GM12878 (cell line): ENCODE measurements at regions not wholly inside any gene's neighbourhood (a gene's known extent, or its start where the extent isn't known, plus 50 kb on each side); places are given as distances from the start of the nearest gene placed in this dataset.

Source experiments
- ATAC-seq: fragments of 200-7000 bp; cut with Tn5 transposase; 3 replicates; pipeline ENCODE4 v1.9.1; 2020; ENCODE audit warnings: mild to moderate bottlenecking, moderate library complexity
- BruUV-seq: library from RNA; stranded (reverse); fragments of 400-500 nt; replicated peaks from 2 replicates; lab custom pipeline; 2021; lab: Mats Ljungman, UMichigan
- CTCF ChIA-PET: fragments of 300-600 bp; sonication (Branson Sonifier 250); formaldehyde crosslinking; extraction: SDS; loops from one replicate; lab custom pipeline; 2021; ENCODE audit warnings: inconsistent platforms; lab: Yijun Ruan, JAX
- POLR2A ChIA-PET: fragments of 350-600 bp; formaldehyde crosslinking; extraction: SDS; loops from one replicate; lab custom pipeline; 2021; ENCODE audit warnings: inconsistent platforms; lab: Charles Lee
- RAD21 ChIA-PET: fragments of 300-600 bp; sonication (Branson Sonifier 250); formaldehyde crosslinking; loops from one replicate; lab custom pipeline; 2023; ENCODE audit warnings: antibody characterized with exemption; ENCODE audit not compliant: unreplicated experiment; lab: Charles Lee
- SMC1A ChIA-PET: fragments of 300-600 bp; sonication (Branson Sonifier 250); formaldehyde crosslinking; loops from one replicate; lab custom pipeline; 2023; ENCODE audit not compliant: unreplicated experiment, uncharacterized antibody; lab: Charles Lee
- DNase-seq: peaks from one replicate; pipeline ENCODE4 v3.0.0-alpha.2; 2011; ENCODE audit warnings: low read depth, low spot score
- FAIRE-seq: peaks from 3 replicates; lab custom pipeline; 2011; peaks lifted over from hg19 to GRCh38; lab: Jason Lieb, UNC
- H2AFZ ChIP-seq: 2 replicates; pipeline ENCODE4 v1.6.0; 2011; ENCODE audit warnings: low read depth, low read length, control low read depth; ENCODE audit not compliant: control insufficient read depth
- H3K27ac ChIP-seq: 2 replicates; pipeline ENCODE4 v1.5.1; 2011; ENCODE audit warnings: control low read depth; ENCODE audit not compliant: control insufficient read depth, insufficient read depth
- H3K27me3 ChIP-seq, 2 experiments: replicated peaks in 1 of 2; 2 replicates each; pipeline versions ENCODE4 v1.6.0 to v1.6.1; 2011; ENCODE audit warnings: low read length in 1 of 2; ENCODE audit not compliant: control insufficient read depth in 2 of 2, insufficient read depth in 2 of 2
- H3K36me3 ChIP-seq, 2 experiments: 2 replicates each; pipeline ENCODE4 v1.5.1; 2011; ENCODE audit warnings: low read length in 1 of 2; ENCODE audit not compliant: control insufficient read depth in 2 of 2, insufficient read depth in 2 of 2
- H3K4me1 ChIP-seq: 2 replicates; pipeline ENCODE4 v1.6.1; 2011; ENCODE audit warnings: mild to moderate bottlenecking, low read length, moderate library complexity, mixed read lengths; ENCODE audit not compliant: control insufficient read depth, insufficient read depth
- H3K4me2 ChIP-seq: 2 replicates; pipeline ENCODE4 v1.6.0; 2011; ENCODE audit warnings: control low read depth; ENCODE audit not compliant: control insufficient read depth, insufficient read depth
- H3K4me3 ChIP-seq: fragments of 200-600 bp; sonication (generic); 2 replicates; pipeline ENCODE4 v1.5.1; 2016
- H3K79me2 ChIP-seq: 2 replicates; pipeline ENCODE4 v1.6.0; 2011; ENCODE audit warnings: low read length; ENCODE audit not compliant: control insufficient read depth, insufficient read depth
- H3K9ac ChIP-seq: 2 replicates; pipeline ENCODE4 v1.8.0; 2011; ENCODE audit warnings: low read length, control low read depth, mixed read lengths; ENCODE audit not compliant: control insufficient read depth, insufficient read depth
- H3K9me3 ChIP-seq: replicated peaks from 3 replicates; pipeline ENCODE4 v1.5.1; 2011; ENCODE audit warnings: mild to moderate bottlenecking, low read length; ENCODE audit not compliant: control insufficient read depth, insufficient read depth
- H4K20me1 ChIP-seq: 2 replicates; pipeline ENCODE4 v1.6.0; 2011; ENCODE audit not compliant: control insufficient read depth, insufficient read depth
- DPF2 ChIP-seq: fragments of 450-650 bp; IDR thresholded peaks from 2 replicates; pipeline ENCODE4 v1.6.1; 2017; ENCODE audit warnings: mild to moderate bottlenecking
- ETV6 ChIP-seq, 2 experiments: fragments of 450-650 bp in 1 of 2; IDR thresholded peaks in 1 of 2; conservative IDR thresholded peaks in 1 of 2; 2 replicates each; pipeline ENCODE4 v1.6.1; 2014; ENCODE audit warnings: antibody characterized with exemption in 1 of 2, borderline replicate concordance in 1 of 2, low read depth in 1 of 2, mild to moderate bottlenecking in 1 of 2, moderate library complexity in 1 of 2
- JUNB ChIP-seq: IDR thresholded peaks from 2 replicates; pipeline ENCODE4 v1.6.1; 2016; ENCODE audit warnings: antibody characterized with exemption, mild to moderate bottlenecking
- MEF2A ChIP-seq: IDR thresholded peaks from 2 replicates; pipeline ENCODE4 v1.6.1; 2011; ENCODE audit warnings: low read depth, mild to moderate bottlenecking, low read length, moderate library complexity; ENCODE audit not compliant: insufficient read depth
- NFXL1 ChIP-seq: fragments of 450-650 bp; IDR thresholded peaks from 2 replicates; pipeline ENCODE4 v1.6.1; 2017; ENCODE audit warnings: antibody characterized with exemption, mild to moderate bottlenecking, borderline replicate concordance
- NFYA ChIP-seq: IDR thresholded peaks from 2 replicates; pipeline ENCODE4 v1.6.1; 2011; ENCODE audit warnings: low read depth, mild to moderate bottlenecking, low read length, improper control_type of control experiment, borderline replicate concordance
- POU2F2 ChIP-seq: IDR thresholded peaks from 3 replicates; pipeline ENCODE4 v1.6.1; 2011; ENCODE audit warnings: low read depth, mild to moderate bottlenecking, low read length, borderline replicate concordance
- RB1 ChIP-seq: fragments of 450-650 bp; formaldehyde crosslinking; IDR thresholded peaks from 2 replicates; pipeline ENCODE4 v1.6.1; 2017; ENCODE audit warnings: mild to moderate bottlenecking, borderline replicate concordance
- RELA ChIP-seq: fragments of 450-650 bp; IDR thresholded peaks from 2 replicates; pipeline ENCODE4 v1.8.0; 2014; ENCODE audit warnings: borderline replicate concordance; ENCODE audit not compliant: partially characterized antibody
- SIN3A ChIP-seq: IDR thresholded peaks from 2 replicates; pipeline ENCODE4 v1.6.1; 2012; ENCODE audit warnings: low read depth, low read length, improper control_type of control experiment
- SMAD5 ChIP-seq: IDR thresholded peaks from 2 replicates; pipeline ENCODE4 v1.6.1; 2016; ENCODE audit warnings: antibody characterized with exemption, low read depth
- SPI1 ChIP-seq: IDR thresholded peaks from 2 replicates; pipeline ENCODE4 v1.6.1; 2011; ENCODE audit warnings: low read depth, mild to moderate bottlenecking, low read length, moderate library complexity, borderline replicate concordance; ENCODE audit not compliant: insufficient read depth
- WRNIP1 ChIP-seq: IDR thresholded peaks from 2 replicates; pipeline ENCODE4 v1.6.1; 2011; ENCODE audit warnings: low read depth, low read length, improper control_type of control experiment, borderline replicate concordance
- ZNF217 ChIP-seq: fragments of 450-650 bp; IDR thresholded peaks from 2 replicates; pipeline ENCODE4 v1.6.1; 2017; ENCODE audit warnings: antibody characterized with exemption, mild to moderate bottlenecking
- ZZZ3 ChIP-seq: IDR thresholded peaks from 2 replicates; pipeline ENCODE4 v1.6.1; 2011; ENCODE audit warnings: low read depth; ENCODE audit not compliant: control insufficient read depth, insufficient read length
- WGBS: methylation state at CpG from one replicate; pipeline ENCODE4 v1.1.6; 2016; ENCODE audit warnings: low lambda C conversion rate; ENCODE audit not compliant: insufficient replicate concordance, insufficient coverage; ENCODE audit errors: missing lambda C conversion rate; 5-methylcytosine and 5-hydroxymethylcytosine counted together
- in situ Hi-C: fragments of 300-500 bp; cut with MboI; formaldehyde crosslinking; loops from 9 replicates; pipeline ENCODE4 v1.14.3; 2018; ENCODE audit warnings: mixed read lengths
- intact Hi-C: fragments of 100-400 bp; cut with micrococcal nuclease; formaldehyde crosslinking; loops from one replicate; pipeline ENCODE4 v1.14.2; 2022; ENCODE audit not compliant: unreplicated experiment
- TF ChIP-seq, protein P1 (sequence below): IDR thresholded peaks from 2 replicates; pipeline ENCODE4 v1.6.1; 2012; ENCODE audit warnings: low read depth, low read length, improper control_type of control experiment
- TF ChIP-seq, protein P2 (sequence below): fragments of 450-650 bp; IDR thresholded peaks from 2 replicates; pipeline ENCODE4 v1.6.1; 2018; ENCODE audit warnings: mild to moderate bottlenecking, low read depth, moderate library complexity; ENCODE audit not compliant: partially characterized antibody
- TF ChIP-seq, protein P3 (sequence below): fragments of 450-650 bp; IDR thresholded peaks from 2 replicates; pipeline ENCODE4 v1.6.1; 2018; ENCODE audit warnings: borderline replicate concordance, mild to moderate bottlenecking; ENCODE audit not compliant: partially characterized antibody

DNA sequence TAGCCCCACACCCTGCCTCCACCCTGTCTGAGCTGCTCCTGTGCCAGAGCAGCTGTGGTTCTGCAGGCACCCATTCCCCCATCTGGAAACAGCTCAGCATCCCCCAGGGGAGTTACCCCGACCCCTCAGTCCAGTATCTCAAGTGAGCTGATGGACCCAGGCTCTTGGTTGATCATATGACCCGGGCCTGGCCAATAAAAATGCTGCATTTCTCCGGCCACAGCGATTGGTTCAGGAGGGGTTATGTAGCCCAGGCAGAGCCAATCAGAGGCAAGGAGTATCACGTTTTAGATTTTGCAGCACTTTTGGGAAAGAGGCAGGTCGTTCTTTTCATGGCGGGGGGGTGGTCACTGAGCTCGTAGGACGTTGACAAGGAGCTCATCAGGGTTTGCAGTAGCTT is 120.8 kb downstream of the TPRA1 start:
- H3K27ac ChIP-seq, result no peak overlapping the region
- intact Hi-C loops (no loop called here), in situ Hi-C loops (no loop called here)
- H2AFZ ChIP-seq, result no peak overlapping the region
- no peak for DNase-seq
- POLR2A ChIA-PET, result no interaction called here
- TF ChIP-seq RB1 (no peak), SIN3A (no peak), JUNB (no peak), ZNF217 (no peak), DPF2 (no peak), ZZZ3 (no peak), ETV6 (conservative IDR thresholded peaks at IDR 0.05 in 1 of 2, IDR thresholded peaks at IDR 0.05 in 1 of 2; ENCODE audit: borderline replicate concordance in 1 of 2, low read depth in 1 of 2) (no peak), RELA (no peak), SMAD5 (no peak), NFYA (no peak), NFXL1 (no peak), POU2F2 (no peak), MEF2A (no peak), WRNIP1 (no peak), SPI1 (no peak)
- TF ChIP-seq, protein P1, sequence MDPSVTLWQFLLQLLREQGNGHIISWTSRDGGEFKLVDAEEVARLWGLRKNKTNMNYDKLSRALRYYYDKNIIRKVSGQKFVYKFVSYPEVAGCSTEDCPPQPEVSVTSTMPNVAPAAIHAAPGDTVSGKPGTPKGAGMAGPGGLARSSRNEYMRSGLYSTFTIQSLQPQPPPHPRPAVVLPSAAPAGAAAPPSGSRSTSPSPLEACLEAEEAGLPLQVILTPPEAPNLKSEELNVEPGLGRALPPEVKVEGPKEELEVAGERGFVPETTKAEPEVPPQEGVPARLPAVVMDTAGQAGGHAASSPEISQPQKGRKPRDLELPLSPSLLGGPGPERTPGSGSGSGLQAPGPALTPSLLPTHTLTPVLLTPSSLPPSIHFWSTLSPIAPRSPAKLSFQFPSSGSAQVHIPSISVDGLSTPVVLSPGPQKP, result no peak
- TF ChIP-seq, protein P2, sequence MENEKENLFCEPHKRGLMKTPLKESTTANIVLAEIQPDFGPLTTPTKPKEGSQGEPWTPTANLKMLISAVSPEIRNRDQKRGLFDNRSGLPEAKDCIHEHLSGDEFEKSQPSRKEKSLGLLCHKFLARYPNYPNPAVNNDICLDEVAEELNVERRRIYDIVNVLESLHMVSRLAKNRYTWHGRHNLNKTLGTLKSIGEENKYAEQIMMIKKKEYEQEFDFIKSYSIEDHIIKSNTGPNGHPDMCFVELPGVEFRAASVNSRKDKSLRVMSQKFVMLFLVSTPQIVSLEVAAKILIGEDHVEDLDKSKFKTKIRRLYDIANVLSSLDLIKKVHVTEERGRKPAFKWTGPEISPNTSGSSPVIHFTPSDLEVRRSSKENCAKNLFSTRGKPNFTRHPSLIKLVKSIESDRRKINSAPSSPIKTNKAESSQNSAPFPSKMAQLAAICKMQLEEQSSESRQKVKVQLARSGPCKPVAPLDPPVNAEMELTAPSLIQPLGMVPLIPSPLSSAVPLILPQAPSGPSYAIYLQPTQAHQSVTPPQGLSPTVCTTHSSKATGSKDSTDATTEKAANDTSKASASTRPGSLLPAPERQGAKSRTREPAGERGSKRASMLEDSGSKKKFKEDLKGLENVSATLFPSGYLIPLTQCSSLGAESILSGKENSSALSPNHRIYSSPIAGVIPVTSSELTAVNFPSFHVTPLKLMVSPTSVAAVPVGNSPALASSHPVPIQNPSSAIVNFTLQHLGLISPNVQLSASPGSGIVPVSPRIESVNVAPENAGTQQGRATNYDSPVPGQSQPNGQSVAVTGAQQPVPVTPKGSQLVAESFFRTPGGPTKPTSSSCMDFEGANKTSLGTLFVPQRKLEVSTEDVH, result no peak
- TF ChIP-seq, protein P3, sequence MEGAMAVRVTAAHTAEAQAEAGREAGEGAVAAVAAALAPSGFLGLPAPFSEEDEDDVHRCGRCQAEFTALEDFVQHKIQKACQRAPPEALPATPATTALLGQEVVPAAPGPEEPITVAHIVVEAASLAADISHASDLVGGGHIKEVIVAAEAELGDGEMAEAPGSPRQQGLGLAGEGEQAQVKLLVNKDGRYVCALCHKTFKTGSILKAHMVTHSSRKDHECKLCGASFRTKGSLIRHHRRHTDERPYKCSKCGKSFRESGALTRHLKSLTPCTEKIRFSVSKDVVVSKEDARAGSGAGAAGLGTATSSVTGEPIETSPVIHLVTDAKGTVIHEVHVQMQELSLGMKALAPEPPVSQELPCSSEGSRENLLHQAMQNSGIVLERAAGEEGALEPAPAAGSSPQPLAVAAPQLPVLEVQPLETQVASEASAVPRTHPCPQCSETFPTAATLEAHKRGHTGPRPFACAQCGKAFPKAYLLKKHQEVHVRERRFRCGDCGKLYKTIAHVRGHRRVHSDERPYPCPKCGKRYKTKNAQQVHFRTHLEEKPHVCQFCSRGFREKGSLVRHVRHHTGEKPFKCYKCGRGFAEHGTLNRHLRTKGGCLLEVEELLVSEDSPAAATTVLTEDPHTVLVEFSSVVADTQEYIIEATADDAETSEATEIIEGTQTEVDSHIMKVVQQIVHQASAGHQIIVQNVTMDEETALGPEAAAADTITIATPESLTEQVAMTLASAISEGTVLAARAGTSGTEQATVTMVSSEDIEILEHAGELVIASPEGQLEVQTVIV, result no peak
- TF ChIP-seq, all 136 proteins: peak for 0
- no peaks in the 10 kb centered on the region for H4K20me1 ChIP-seq
- no peak overlapping the region for H3K4me3 ChIP-seq
- H3K4me1 ChIP-seq, result no peaks in the 10 kb centered on the region
- no TSS peak for BruUV-seq
- RAD21 ChIA-PET, result no interaction called here
- WGBS, result 17% methylated on average over 9 of the region's 9 CpGs
- no peak overlapping the region for H3K4me2 ChIP-seq
- FAIRE-seq, result no peak
- no peak overlapping the region for H3K9ac ChIP-seq
- ATAC-seq, result no peak
- CTCF ChIA-PET, result interaction anchor here (1.0 to 1.2 kb wide), 4 partner anchors 14 to 790 kb away, joined by 3 to 5 read pairs (median 4); no protein-coding TSS in a partner anchor
- SMC1A ChIA-PET, result no interaction called here
- H3K9me3 ChIP-seq, result no peaks in the 10 kb centered on the region
- H3K27me3 ChIP-seq, result no peaks in the 10 kb centered on the region
- H3K36me3 ChIP-seq, result no peaks in the 10 kb centered on the region
- H3K79me2 ChIP-seq, result no peaks in the 10 kb centered on the region
